Parathyroid adenoma (tissue), 2 donors: ENCODE measurements at regions not wholly inside any gene's neighbourhood (a gene's known extent, or its start where the extent isn't known, plus 50 kb on each side); places are given as distances from the start of the nearest gene placed in this dataset.
"Not testable (repeated sequence)": the region's sequence is repeated elsewhere in the genome, so short reads cannot be mapped to it uniquely, and the experiment has no call there.

Experiments
- H2AFZ ChIP-seq: fragments of 300-600 bp; sonication (generic); one replicate; pipeline ENCODE4 v1.7.0; 2017; ENCODE audit warnings: antibody characterized with exemption, mild to moderate bottlenecking
- H3K27ac ChIP-seq: fragments of 300-600 bp; sonication (generic); one replicate; pipeline ENCODE4 v1.7.0; 2017
- H3K27me3 ChIP-seq: fragments of 300-600 bp; sonication (generic); one replicate; pipeline ENCODE4 v1.7.0; 2017; ENCODE audit warnings: low read length; ENCODE audit not compliant: control insufficient read depth, insufficient read depth
- H3K36me3 ChIP-seq: fragments of 300-600 bp; sonication (generic); one replicate; pipeline ENCODE4 v1.7.0; 2017; ENCODE audit warnings: low read length; ENCODE audit not compliant: control insufficient read depth, insufficient read depth
- H3K4me1 ChIP-seq: fragments of 300-600 bp; sonication (generic); one replicate; pipeline ENCODE4 v1.7.0; 2017; ENCODE audit warnings: control low read depth
- H3K4me2 ChIP-seq: fragments of 300-600 bp; sonication (generic); one replicate; pipeline ENCODE4 v1.7.0; 2017; ENCODE audit warnings: low read length
- H3K4me3 ChIP-seq: fragments of 300-600 bp; sonication (generic); one replicate; pipeline ENCODE4 v1.7.0; 2017; ENCODE audit warnings: low read depth, low read length
- H3K79me2 ChIP-seq: fragments of 300-600 bp; sonication (generic); one replicate; pipeline ENCODE4 v1.7.0; 2017; ENCODE audit warnings: control low read depth
- H3K9ac ChIP-seq: fragments of 300-600 bp; sonication (generic); one replicate; pipeline ENCODE4 v1.7.0; 2017; ENCODE audit warnings: mild to moderate bottlenecking
- H3K9me3 ChIP-seq: fragments of 300-600 bp; sonication (generic); one replicate; pipeline ENCODE4 v1.7.0; 2017; ENCODE audit warnings: low read length; ENCODE audit not compliant: control insufficient read depth
- TF ChIP-seq, protein P1 (sequence below): fragments of 300-600 bp; sonication (generic); IDR thresholded peaks from one replicate; pipeline ENCODE4 v1.7.0; 2017; ENCODE audit warnings: antibody characterized with exemption, mild to moderate bottlenecking
- donor health status: primary hyperparathyroidism.

DNA sequence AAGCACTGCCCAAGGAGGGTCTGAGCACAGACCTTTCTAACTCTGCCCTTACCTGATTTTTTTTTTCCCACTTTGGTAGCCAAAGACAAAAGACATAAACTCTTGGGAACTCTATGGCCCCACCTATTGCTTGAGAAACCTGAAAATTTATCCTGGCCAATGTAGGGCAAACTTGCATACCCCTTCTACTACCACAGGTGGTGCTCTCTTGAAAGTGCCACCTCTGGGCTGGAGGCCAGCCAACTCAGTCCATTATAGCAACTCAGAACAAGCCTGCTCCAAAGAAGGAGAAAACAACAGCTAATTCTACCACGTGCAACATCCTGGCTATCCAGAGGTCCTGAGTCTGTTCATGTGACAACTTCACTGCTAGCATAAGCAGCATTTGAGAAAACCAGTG is 55.7 kb upstream of the ABCD2 start:
- Histone ChIP-seq H2AFZ (no peak overlapping the region), H3K27me3 (no peaks in the 10 kb centered on the region), H3K9ac (no peak overlapping the region), H3K4me1 (no peaks in the 10 kb centered on the region), H3K9me3 (no peaks in the 10 kb centered on the region), H3K36me3 (no peaks in the 10 kb centered on the region), H3K79me2 (no peaks in the 10 kb centered on the region), H3K27ac (no peak overlapping the region), H3K4me3 (no peak overlapping the region), H3K4me2 (no peak overlapping the region)
- TF ChIP-seq, protein P1, sequence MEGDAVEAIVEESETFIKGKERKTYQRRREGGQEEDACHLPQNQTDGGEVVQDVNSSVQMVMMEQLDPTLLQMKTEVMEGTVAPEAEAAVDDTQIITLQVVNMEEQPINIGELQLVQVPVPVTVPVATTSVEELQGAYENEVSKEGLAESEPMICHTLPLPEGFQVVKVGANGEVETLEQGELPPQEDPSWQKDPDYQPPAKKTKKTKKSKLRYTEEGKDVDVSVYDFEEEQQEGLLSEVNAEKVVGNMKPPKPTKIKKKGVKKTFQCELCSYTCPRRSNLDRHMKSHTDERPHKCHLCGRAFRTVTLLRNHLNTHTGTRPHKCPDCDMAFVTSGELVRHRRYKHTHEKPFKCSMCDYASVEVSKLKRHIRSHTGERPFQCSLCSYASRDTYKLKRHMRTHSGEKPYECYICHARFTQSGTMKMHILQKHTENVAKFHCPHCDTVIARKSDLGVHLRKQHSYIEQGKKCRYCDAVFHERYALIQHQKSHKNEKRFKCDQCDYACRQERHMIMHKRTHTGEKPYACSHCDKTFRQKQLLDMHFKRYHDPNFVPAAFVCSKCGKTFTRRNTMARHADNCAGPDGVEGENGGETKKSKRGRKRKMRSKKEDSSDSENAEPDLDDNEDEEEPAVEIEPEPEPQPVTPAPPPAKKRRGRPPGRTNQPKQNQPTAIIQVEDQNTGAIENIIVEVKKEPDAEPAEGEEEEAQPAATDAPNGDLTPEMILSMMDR = no peak

DNA sequence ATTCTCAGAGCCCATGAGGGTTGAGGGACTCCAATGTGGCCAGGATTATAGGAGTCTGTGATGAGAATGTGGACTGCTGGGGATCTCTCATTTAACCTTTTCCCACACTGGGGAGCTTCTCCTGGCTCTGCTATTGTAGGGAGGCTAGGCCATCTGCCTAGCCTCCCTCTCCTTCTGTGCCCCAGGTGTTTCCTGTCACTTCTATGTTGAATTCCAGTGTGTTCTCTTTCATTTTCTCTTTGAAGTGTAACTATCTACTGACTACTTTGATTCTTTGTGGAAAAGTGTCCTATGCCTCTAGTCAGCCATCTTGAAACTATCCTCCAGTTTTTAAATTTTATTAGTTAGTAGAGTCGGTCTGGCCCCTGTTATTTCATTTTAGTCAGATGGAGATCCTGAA is 53.4 kb upstream of the ABCD2 start:
- H3K9ac ChIP-seq = no peak overlapping the region
- no peaks in the 10 kb centered on the region for H3K79me2 ChIP-seq
- H2AFZ ChIP-seq = no peak overlapping the region
- H3K4me2 ChIP-seq = no peak overlapping the region
- no peaks in the 10 kb centered on the region for H3K9me3 ChIP-seq
- TF ChIP-seq, protein P1 = no peak
- no peaks in the 10 kb centered on the region for H3K36me3 ChIP-seq
- H3K27me3 ChIP-seq = no peaks in the 10 kb centered on the region
- no peak overlapping the region for H3K27ac ChIP-seq
- no peaks in the 10 kb centered on the region for H3K4me1 ChIP-seq
- H3K4me3 ChIP-seq = no peak overlapping the region

DNA sequence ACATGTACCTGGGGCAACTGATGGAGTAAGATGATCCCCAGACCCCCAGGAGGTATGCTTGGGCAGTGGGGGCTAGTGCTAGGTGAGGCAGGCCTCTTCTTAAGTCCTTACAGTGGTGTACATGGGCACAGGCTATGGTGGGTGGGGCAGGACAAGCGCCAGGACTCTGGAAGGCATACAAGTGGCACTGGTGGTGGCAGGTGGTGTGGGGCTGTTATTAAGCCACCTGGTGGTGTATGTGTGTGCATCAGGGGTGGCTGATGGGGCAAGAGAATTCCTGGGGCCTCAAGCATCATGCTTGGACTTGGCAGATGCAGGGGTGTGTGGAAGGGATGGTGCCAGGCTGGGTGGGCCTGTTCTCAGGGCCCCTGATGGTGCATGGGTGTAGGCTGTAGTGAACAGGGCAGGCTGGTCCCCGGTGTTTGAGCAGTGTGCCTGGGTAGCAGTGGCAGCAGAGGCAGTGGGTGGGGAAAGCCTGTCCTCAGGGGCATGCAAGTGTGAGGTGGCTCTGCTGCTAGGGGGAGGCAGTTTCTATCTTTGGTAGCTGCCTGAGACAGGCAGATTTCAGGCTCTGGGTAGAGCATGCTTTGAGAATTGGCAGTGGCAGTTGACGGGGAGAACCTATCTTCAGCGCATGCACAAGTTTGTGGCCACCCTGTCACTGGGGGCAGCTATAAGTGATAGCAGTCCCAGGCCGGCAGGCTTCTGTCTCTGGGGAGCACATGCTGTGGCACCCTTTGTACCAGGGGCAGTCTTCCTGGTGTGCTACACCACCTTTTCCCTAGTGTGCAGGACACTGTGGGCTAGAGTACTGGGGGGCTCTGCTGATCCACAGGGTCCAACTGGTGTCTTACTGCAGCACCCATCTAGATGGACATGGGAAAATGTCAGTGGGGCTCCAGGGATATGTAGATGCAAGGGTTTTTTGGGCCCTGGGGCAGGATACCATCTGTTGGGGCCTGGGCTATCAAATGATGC is 52.6 kb upstream of the ABCD2 start:
- H2AFZ ChIP-seq = no peak overlapping the region

DNA sequence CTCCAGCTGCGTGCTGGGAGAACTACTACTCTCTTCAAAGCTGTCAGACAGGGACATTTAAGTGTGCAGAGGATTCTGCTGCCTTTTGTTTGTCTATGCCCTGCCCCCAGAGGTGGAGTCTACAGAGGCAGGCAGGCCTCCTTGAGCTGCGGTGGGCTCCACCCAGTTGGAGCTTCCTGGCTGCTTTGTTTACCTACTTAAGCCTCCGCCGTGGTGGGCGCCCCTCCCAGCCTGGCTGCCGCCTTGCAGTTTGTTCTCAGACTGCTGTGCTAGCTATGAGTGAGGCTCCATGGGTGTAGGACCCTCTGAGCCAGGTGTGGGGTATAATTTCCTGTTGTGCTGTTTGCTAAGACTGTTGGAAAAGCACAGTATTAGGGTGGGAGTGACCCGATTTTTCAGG is 49.9 kb upstream of the ABCD2 start:
- H3K4me2 ChIP-seq, H3K27me3 ChIP-seq, H3K36me3 ChIP-seq, H3K27ac ChIP-seq, H3K4me1 ChIP-seq, H3K9me3 ChIP-seq, H2AFZ ChIP-seq, H3K4me3 ChIP-seq, H3K79me2 ChIP-seq, H3K9ac ChIP-seq: not testable (repeated sequence)

More for the DNA sequence above, 52.6 kb upstream of the ABCD2 start:
- Histone ChIP-seq H3K4me2 (no peak overlapping the region), H3K36me3 (no peaks in the 10 kb centered on the region), H3K4me3 (no peak overlapping the region), H3K9ac (no peak overlapping the region), H3K27ac (no peak overlapping the region), H3K4me1 (no peaks in the 10 kb centered on the region), H3K9me3 (no peaks in the 10 kb centered on the region), H3K27me3 (no peaks in the 10 kb centered on the region), H3K79me2 (no peaks in the 10 kb centered on the region)
- TF ChIP-seq, protein P1 = no peak
